ENCODE measurements at regions not wholly inside any gene's neighbourhood (a gene's known extent, or its start where the extent isn't known, plus 50 kb on each side); places are given as distances from the start of the nearest gene placed in this dataset.

DNA sequence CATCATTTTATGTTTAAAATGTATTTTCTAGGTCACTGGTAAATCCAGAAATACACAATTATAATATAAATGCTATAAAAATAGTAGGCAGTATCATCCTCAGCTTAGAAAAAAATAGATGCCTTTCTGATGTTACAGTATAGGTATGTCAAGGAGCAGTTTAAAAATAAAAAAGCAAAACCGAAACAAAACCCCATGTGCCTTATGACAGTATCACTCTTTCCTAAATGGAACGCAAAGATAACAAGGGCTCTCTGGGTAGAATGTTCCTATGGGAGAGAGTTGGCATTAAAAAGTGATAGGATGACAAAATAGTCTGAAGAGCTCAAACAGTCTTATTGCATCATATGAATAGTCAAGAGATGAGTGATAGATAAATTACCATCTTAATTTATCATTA lies 172.1 kb downstream of the DSC3 start:
- no peak for DNase-seq (ENCODE audit: low read depth)
- no peak overlapping the region for H3K4me3 ChIP-seq (ENCODE audit: low read depth, low read length)
- TF ChIP-seq, protein P1, sequence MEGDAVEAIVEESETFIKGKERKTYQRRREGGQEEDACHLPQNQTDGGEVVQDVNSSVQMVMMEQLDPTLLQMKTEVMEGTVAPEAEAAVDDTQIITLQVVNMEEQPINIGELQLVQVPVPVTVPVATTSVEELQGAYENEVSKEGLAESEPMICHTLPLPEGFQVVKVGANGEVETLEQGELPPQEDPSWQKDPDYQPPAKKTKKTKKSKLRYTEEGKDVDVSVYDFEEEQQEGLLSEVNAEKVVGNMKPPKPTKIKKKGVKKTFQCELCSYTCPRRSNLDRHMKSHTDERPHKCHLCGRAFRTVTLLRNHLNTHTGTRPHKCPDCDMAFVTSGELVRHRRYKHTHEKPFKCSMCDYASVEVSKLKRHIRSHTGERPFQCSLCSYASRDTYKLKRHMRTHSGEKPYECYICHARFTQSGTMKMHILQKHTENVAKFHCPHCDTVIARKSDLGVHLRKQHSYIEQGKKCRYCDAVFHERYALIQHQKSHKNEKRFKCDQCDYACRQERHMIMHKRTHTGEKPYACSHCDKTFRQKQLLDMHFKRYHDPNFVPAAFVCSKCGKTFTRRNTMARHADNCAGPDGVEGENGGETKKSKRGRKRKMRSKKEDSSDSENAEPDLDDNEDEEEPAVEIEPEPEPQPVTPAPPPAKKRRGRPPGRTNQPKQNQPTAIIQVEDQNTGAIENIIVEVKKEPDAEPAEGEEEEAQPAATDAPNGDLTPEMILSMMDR (conservative IDR thresholded peaks at IDR 0.05; ENCODE audit: low read depth, low read length), result no peak

DNA sequence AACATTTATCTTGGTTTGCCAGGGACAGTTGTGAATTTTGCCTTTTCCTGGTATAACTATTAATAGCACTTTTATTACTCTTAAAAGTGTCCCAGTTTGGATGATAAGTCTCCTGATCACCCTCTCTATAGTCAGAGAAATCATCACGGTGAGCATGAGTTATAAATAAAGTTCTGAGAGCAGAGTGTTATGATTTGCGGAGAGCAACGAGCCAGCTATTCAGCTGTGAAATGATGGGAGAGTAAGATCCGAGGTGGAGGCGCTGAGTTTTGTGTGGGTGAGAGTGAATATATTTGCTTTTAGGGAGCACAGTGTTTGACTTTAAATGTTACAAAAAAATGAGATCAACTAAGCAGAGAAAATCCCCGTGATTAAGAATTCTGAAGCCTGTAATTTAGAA lies 179.6 kb downstream of the DSC3 start:
- TF ChIP-seq, protein P1 (conservative IDR thresholded peaks at IDR 0.05; ENCODE audit: low read depth, low read length), result no peak
- no peak for DNase-seq (ENCODE audit: low read depth)
- no peak overlapping the region for H3K4me3 ChIP-seq (ENCODE audit: low read depth, low read length)

DNA sequence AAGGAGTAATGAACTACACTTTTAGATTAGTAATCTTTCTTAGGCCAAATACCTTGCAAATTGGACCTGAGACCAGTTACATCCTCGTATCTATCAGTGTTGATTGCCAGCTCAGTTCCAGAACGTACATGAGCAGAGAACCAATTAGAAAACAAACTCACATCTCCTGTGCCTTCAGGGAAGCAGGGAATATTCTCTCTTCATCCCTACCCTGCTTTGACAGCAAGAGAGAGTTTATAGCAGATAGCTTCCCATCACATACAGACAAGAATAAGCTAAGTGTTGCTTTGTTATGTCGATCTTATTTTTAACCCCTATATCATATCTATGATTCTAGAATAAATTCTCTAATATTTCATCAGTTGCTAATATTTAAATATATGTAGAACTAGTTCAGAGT lies 181.8 kb downstream of the DSC3 start:
- no peak for DNase-seq (ENCODE audit: low read depth)
- no peak overlapping the region for H3K4me3 ChIP-seq (ENCODE audit: low read depth, low read length)
- TF ChIP-seq, protein P1 (conservative IDR thresholded peaks at IDR 0.05; ENCODE audit: low read depth, low read length), result no peak

DNA sequence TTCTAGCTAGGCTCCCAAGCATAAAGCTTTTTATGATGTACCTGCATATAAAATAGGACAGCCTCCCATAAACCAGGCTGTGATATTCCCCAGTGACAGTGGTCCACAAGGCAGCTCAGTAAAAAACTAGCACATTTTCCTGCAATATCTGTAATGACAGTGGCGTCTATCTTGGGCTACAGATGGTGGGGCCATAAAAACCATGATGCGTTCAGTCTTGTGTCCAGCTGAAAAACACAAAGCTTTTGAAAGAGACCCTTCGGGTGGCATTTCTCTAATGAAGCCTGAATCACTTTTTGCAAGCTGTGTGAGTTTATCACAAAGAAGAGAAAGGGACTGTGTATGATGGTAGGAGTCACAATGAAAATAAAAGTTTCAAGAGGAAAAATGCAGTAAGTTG lies 183.5 kb downstream of the DSC3 start:
- no peak for DNase-seq (ENCODE audit: low read depth)
- TF ChIP-seq, protein P1 (conservative IDR thresholded peaks at IDR 0.05; ENCODE audit: low read depth, low read length), result no peak
- H3K4me3 ChIP-seq (ENCODE audit: low read depth, low read length), result no peak overlapping the region

DNA sequence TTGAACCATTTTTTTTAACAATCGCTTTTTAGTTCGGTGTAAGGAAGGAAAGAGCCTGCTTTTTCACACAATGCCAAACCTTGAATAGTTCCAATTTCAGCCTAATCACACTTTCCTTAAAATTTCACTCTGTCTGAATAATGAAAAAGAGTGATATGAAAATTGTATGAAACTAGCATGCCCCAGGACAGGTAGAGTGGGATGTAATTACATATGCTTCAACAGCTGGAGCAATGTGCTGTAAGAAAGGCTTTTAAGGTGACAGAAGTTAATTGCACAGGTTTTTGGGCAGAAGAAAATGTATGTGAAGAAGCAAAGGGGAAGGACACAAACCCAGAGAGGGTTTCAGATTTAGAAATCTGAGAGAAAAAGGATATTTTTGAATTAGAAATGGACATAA lies 184.0 kb downstream of the DSC3 start:
- DNase-seq (ENCODE audit: low read depth), result no peak
- no peak overlapping the region for H3K4me3 ChIP-seq (ENCODE audit: low read depth, low read length)
- TF ChIP-seq, protein P1 (conservative IDR thresholded peaks at IDR 0.05; ENCODE audit: low read depth, low read length), result no peak

DNA sequence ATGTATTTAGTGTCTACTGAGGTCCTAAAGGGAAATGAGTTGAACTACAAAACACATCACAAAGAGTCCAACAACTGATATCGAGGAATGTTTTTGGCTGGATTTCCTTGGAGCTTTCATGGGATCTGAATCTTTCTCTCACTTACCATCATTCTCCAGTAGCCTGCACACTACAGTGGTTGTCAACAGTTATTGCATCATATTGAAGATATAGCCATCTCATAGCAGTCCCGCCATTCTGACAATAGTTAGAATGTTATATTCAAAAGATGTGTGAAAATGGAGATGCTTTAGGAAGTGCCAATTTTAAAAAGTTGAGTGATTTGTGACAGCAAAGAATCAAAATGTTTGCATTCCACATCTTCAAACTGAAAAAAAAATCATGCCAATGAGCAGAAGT lies 186.8 kb downstream of the DSC3 start:
- DNase-seq (ENCODE audit: low read depth), result no peak
- TF ChIP-seq, protein P1 (conservative IDR thresholded peaks at IDR 0.05; ENCODE audit: low read depth, low read length), result no peak
- no peak overlapping the region for H3K4me3 ChIP-seq (ENCODE audit: low read depth, low read length)

DNA sequence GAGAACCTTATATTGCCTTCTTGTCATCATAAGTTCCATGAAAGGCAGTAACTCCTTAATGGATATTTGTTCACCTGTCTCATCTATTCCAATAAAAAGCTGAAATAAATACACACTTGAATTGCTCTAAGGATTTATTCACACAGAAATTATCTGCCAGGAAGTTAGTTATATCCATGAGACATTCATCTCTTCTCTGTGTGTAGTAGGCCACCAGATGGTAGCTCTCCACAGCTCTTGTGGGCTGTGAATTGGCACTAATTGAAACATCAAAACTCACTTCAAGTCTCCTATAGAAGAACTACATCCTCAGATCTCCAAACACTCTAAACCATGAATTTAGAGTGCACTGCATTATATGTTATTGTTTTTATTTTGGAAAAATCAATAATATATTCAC lies 189.6 kb downstream of the DSC3 start:
- no peak for DNase-seq (ENCODE audit: low read depth)
- TF ChIP-seq, protein P1 (conservative IDR thresholded peaks at IDR 0.05; ENCODE audit: low read depth, low read length), result no peak
- no peak overlapping the region for H3K4me3 ChIP-seq (ENCODE audit: low read depth, low read length)
